ENCODE measurements at regions not wholly inside any gene's neighbourhood (a gene's known extent, or its start where the extent isn't known, plus 50 kb on each side); places are given as distances from the start of the nearest gene placed in this dataset.

- TF ChIP-seq CTCF (IDR thresholded peaks at IDR 0.05) (no peak), POLR2A (IDR thresholded peaks at IDR 0.05) (no peak)
These were observed 604.6 kb downstream of the PCDH7 start for GRCh38 chr4:31324814-31325213.
